ENCODE measurements at regions not wholly inside any gene's neighbourhood (a gene's known extent, or its start where the extent isn't known, plus 50 kb on each side); places are given as distances from the start of the nearest gene placed in this dataset.
A peak's percentile ranks its signal among the peaks of the same experiment; 100 is the strongest.
"Not testable (repeated sequence)": the region's sequence is repeated elsewhere in the genome, so short reads cannot be mapped to it uniquely, and the experiment has no call there.

- DNase-seq: no peak
- Histone ChIP-seq H3K27me3 (no peaks in the 10 kb centered on the region), H3K4me1 (no peaks in the 10 kb centered on the region), H3K27ac (no peak overlapping the region), H3K9me3 (no peaks in the 10 kb centered on the region), H3K4me3 (no peak overlapping the region), H3K36me3 (no peaks in the 10 kb centered on the region)
- no peak for ATAC-seq
- intact Hi-C loops (cut with DNase I): no loop called here
- TF ChIP-seq CTCF (IDR thresholded peaks at IDR 0.05) (no peak), POLR2A (IDR thresholded peaks at IDR 0.05) (no peak)
Measured at GRCh38 chr4:74578329-74578728, 133.4 kb downstream of the AREG start.

GRCh38 chr4:74578865-74579264 lies 133.9 kb downstream of the AREG start:
- ATAC-seq; intact Hi-C loops (cut with DNase I); H3K4me1 ChIP-seq; H3K27ac ChIP-seq; H3K27me3 ChIP-seq; DNase-seq; H3K4me3 ChIP-seq; H3K9me3 ChIP-seq; H3K36me3 ChIP-seq: not testable (repeated sequence)
- 89% methylated on average over 19 of the region's 19 CpGs for WGBS (ENCODE audit: insufficient coverage, low coverage, low lambda C conversion rate, missing lambda C conversion rate)

- Histone ChIP-seq H3K27ac (no peak overlapping the region), H3K9me3 (no peaks in the 10 kb centered on the region), H3K4me3 (no peak overlapping the region), H3K27me3 (no peaks in the 10 kb centered on the region), H3K4me1 (no peaks in the 10 kb centered on the region), H3K36me3 (no peaks in the 10 kb centered on the region)
- intact Hi-C loops (cut with DNase I): no loop called here
- 44% methylated on average over 1 of the region's 1 CpG for WGBS (ENCODE audit: insufficient coverage, low coverage, low lambda C conversion rate, missing lambda C conversion rate)
- no peak for TF ChIP-seq CTCF (IDR thresholded peaks at IDR 0.05)
- DNase-seq: no peak
- peak in 1 of 4 donors; percentile 33 for ATAC-seq
Measured at GRCh38 chr4:74583089-74583700, 138.3 kb downstream of the AREG start.

- Histone ChIP-seq H3K27me3 (no peaks in the 10 kb centered on the region), H3K9me3 (no peaks in the 10 kb centered on the region), H3K4me1 (no peaks in the 10 kb centered on the region), H3K36me3 (no peaks in the 10 kb centered on the region), H3K4me3 (no peak overlapping the region), H3K27ac (no peak overlapping the region)
- DNase-seq: no peak
- intact Hi-C loops (cut with DNase I): no loop called here
- ATAC-seq: peak in 3 of 4 donors; percentile 45 to 87 (median 64)
- TF ChIP-seq CTCF (IDR thresholded peaks at IDR 0.05) (no peak), POLR2A (IDR thresholded peaks at IDR 0.05) (no peak)
Measured at GRCh38 chr4:74583757-74584156, 138.8 kb downstream of the AREG start.

- WGBS (ENCODE audit: insufficient coverage, low coverage, low lambda C conversion rate, missing lambda C conversion rate): 82% methylated on average over 5 of the region's 5 CpGs
- Histone ChIP-seq H3K36me3 (no peaks in the 10 kb centered on the region), H3K4me1 (no peaks in the 10 kb centered on the region), H3K27ac (no peak overlapping the region), H3K9me3 (no peaks in the 10 kb centered on the region), H3K27me3 (no peaks in the 10 kb centered on the region), H3K4me3 (no peak overlapping the region)
- ATAC-seq (no peak), DNase-seq (no peak)
- intact Hi-C loops (cut with DNase I): no loop called here
- TF ChIP-seq CTCF (IDR thresholded peaks at IDR 0.05) (no peak), POLR2A (IDR thresholded peaks at IDR 0.05) (no peak)
Measured at GRCh38 chr4:74588350-74588749, 143.4 kb downstream of the AREG start.
